Brain microvascular endothelial cell (primary cell): ENCODE measurements at regions not wholly inside any gene's neighbourhood (a gene's known extent, or its start where the extent isn't known, plus 50 kb on each side); places are given as distances from the start of the nearest gene placed in this dataset.

Experiments
- DNase-seq: peaks from one replicate; pipeline ENCODE4 v3.0.0-alpha.2; 2020
- H3K27ac ChIP-seq: fragments of 250-450 bp; sonication (Bioruptor Pico); 2 replicates; pipeline ENCODE4 v1.5.1; 2020; ENCODE audit warnings: mild to moderate bottlenecking, moderate library complexity
- H3K27me3 ChIP-seq: fragments of 250-450 bp; sonication (Bioruptor Pico); replicated peaks from 2 replicates; pipeline ENCODE4 v1.5.1; 2020; ENCODE audit warnings: mild to moderate bottlenecking
- H3K36me3 ChIP-seq: fragments of 250-450 bp; sonication (Bioruptor Pico); replicated peaks from 2 replicates; pipeline ENCODE4 v1.5.1; 2020; ENCODE audit warnings: mild to moderate bottlenecking
- H3K4me3 ChIP-seq: 2 replicates; pipeline ENCODE4 v1.5.1; 2011; ENCODE audit warnings: low read depth, mild to moderate bottlenecking, control low read depth, low read length, moderate library complexity
- in situ Hi-C: cut with HindIII; loops from 2 replicates; pipeline ENCODE4 v1.10.0; 2017; ENCODE audit warnings: low sequenced_read_pairs, low pct_ligation_motif_present
- TF ChIP-seq, protein P1 (sequence below): IDR thresholded peaks from 2 replicates; pipeline ENCODE4 v1.5.1; 2011; ENCODE audit warnings: low read depth, mild to moderate bottlenecking, moderate library complexity, low read length, control low read depth, inconsistent platforms; ENCODE audit errors: missing control alignments

DNA sequence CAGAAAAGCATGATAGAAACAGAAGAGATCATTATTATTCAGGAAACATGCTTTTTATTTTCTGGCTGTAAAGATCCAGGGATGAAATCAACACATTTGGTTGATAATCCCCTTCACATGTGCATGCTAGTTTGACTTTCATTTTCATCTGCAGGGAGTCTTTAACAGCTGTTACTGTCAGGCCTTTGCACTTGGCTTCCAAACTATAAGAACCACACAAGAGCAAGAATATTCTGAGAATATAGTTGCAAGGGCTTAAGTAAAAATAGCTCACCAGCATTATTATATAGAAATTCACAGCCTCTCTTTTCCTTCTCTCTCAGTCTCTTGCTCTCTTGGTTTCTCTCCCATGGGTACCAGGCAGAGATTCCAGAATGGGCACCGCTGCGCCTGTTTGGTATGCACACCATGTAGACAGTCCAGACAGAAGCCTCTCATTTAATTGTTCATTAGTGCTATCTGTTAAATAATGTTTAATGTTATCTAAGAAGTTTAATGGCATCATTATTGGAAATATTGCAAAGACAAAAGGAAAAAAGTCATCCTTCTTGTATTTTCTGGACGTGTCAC lies 622.3 kb upstream of the PLXNA2 start:
- H3K27ac ChIP-seq: no peak overlapping the region
- no peaks in the 10 kb centered on the region for H3K36me3 ChIP-seq
- TF ChIP-seq, protein P1, sequence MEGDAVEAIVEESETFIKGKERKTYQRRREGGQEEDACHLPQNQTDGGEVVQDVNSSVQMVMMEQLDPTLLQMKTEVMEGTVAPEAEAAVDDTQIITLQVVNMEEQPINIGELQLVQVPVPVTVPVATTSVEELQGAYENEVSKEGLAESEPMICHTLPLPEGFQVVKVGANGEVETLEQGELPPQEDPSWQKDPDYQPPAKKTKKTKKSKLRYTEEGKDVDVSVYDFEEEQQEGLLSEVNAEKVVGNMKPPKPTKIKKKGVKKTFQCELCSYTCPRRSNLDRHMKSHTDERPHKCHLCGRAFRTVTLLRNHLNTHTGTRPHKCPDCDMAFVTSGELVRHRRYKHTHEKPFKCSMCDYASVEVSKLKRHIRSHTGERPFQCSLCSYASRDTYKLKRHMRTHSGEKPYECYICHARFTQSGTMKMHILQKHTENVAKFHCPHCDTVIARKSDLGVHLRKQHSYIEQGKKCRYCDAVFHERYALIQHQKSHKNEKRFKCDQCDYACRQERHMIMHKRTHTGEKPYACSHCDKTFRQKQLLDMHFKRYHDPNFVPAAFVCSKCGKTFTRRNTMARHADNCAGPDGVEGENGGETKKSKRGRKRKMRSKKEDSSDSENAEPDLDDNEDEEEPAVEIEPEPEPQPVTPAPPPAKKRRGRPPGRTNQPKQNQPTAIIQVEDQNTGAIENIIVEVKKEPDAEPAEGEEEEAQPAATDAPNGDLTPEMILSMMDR: no peak
- no peaks in the 10 kb centered on the region for H3K27me3 ChIP-seq
- no peak for DNase-seq
- H3K4me3 ChIP-seq: no peak overlapping the region
- in situ Hi-C loops: no loop called here

DNA sequence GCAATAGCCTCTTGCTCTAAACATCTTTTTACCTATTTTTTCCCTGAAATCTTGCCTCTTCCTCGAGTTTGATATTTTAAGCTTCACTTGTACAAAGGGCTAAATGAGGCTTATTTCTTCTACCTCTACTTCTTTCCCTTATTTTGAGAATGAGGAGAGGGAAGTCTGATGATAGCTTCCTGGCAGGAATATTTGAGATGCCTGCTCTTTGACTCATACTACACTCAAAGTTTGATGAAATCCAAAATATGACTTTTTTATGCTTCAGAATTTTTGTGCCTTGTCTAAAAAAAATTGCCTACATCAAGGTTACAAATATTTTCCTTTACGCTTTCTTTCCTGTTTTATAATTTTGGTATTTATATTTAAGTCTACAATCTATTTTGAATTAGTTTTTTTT lies 624.4 kb upstream of the PLXNA2 start:
- no peak overlapping the region for H3K4me3 ChIP-seq
- H3K36me3 ChIP-seq: no peaks in the 10 kb centered on the region
- no peaks in the 10 kb centered on the region for H3K27me3 ChIP-seq
- DNase-seq: no peak
- TF ChIP-seq, protein P1: no peak
- in situ Hi-C loops: no loop called here
- no peak overlapping the region for H3K27ac ChIP-seq

DNA sequence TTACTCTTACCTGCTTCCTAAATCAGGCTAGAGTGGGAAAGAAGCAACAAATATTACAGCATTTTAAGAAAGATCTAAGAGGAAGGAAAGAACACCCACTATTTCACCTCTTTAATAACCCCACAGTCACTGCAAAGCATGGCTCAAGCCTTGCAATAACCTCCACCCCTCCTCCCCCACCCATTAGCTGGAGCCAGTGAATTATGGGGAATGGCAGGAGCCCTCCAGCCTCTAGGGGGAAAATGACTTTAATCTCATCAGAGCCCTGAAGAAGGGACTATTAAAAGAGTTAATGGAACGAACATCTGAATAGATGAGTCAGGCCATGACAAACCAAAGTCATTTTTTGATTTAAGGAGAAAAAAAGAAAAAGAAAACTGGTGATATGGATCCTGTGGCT lies 630.7 kb upstream of the PLXNA2 start:
- Histone ChIP-seq H3K27me3 (no peaks in the 10 kb centered on the region), H3K4me3 (no peak overlapping the region), H3K27ac (no peak overlapping the region), H3K36me3 (no peaks in the 10 kb centered on the region)
- TF ChIP-seq, protein P1: no peak
- in situ Hi-C loops: no loop called here
- no peak for DNase-seq

DNA sequence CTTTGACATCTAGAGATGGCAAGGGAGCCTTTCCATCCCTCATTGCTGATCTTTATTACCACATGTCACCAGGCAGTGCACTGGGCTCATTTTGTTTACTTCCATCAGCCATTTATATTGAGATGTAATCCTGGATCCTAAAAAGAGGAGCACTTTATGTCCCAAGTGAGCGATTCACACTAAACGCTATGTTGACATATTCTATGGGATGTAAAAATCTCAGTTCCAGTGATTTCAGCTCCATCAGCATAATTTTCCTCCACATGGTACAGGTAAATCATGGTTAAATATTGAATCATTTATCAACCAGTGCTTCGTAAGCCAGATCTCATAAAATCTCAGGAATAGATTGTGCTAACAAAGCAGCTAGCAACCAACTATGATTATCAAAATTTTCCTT lies 634.8 kb upstream of the PLXNA2 start:
- Histone ChIP-seq H3K36me3 (no peaks in the 10 kb centered on the region), H3K27me3 (no peaks in the 10 kb centered on the region), H3K4me3 (no peak overlapping the region), H3K27ac (no peak overlapping the region)
- in situ Hi-C loops: no loop called here
- TF ChIP-seq, protein P1: no peak
- no peak for DNase-seq

DNA sequence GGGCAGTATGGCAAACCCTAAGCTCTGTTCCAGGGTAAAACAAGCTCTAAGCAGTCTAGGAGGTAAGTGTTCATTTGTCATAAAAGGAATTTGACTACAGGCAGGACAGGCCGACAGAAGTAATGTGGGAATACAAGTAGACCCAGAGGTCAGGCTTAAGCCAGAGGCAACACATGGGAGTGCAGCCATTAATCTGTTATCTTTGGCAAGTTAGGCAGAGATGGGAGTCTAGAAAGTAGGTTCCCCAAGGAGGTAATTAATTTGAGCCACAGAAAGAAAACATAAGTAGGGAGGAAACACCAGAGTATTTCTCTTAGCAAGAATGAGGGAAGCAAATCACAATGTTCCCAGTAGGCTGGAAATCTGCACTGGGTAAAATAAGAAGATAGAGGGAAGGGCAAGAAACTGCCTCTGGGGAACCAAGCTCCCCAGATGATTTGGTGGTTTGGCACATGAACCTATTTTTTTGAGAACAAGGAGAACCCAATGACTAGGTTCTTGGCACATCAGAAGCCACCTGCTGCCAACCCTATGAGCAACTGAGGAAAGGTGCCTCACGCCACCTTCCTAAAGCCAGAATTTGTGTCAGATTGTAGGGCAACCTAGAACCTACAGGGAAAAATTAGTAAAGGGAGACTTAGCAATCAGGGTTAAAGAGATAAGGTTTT lies 636.4 kb upstream of the PLXNA2 start:
- DNase-seq: no peak
- no peak overlapping the region for H3K4me3 ChIP-seq
- H3K27me3 ChIP-seq: no peaks in the 10 kb centered on the region
- no peak overlapping the region for H3K27ac ChIP-seq
- in situ Hi-C loops: no loop called here
- no peaks in the 10 kb centered on the region for H3K36me3 ChIP-seq
- TF ChIP-seq, protein P1: no peak

DNA sequence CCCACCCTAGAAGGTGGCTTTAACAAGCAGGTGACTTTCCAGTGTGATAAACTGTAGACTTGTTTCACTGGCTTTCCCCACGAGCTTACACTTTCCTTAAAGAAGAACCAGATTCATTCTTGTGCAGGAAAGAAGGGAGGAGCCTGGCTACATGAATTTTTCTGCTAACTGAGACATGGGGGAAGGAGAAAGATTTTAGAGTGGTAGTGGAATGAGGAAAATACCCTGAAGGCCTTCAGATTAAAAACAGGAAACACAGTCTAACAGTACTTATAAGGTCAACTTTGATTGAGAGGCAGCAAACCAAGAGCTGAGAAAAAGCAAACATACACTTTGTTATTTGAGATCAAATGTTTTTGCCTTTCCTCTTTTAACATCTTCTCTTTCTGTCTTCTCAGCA lies 640.9 kb upstream of the PLXNA2 start:
- in situ Hi-C loops: no loop called here
- Histone ChIP-seq H3K27me3 (no peaks in the 10 kb centered on the region), H3K27ac (no peak overlapping the region), H3K4me3 (no peak overlapping the region), H3K36me3 (no peaks in the 10 kb centered on the region)
- DNase-seq: no peak
- TF ChIP-seq, protein P1: no peak
